Medulla oblongata (tissue), 1 donor: ENCODE measurements at regions not wholly inside any gene's neighbourhood (a gene's known extent, or its start where the extent isn't known, plus 50 kb on each side); places are given as distances from the start of the nearest gene placed in this dataset.

Source experiments
- DNase-seq: peaks from one replicate; pipeline ENCODE4 v3.0.0-alpha.2; 2015; ENCODE audit errors: extremely low spot score

- DNase-seq: no peak
Observed at GRCh38 chr6:120632975-120633374, 701.3 kb downstream of the TBC1D32 start.

DNA sequence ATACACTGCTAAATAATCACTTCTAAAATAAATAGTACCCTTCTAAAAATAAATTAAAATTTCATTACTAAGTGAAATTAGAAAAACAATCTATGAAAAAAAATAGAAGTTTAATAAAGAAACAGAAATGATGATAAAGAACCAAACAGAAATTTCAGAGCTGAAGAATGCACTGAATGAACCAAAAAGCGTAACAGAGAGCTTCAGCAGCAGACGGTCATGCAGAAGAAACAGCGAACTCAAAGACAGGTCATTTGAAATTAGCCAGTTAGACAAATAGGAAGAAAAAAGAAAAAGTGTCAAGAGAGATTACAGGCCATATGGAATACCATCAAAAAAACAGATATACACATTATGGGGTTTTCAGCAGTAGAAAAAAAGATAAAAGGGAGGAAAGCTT, 706.7 kb downstream of the TBC1D32 start:
- no peak for DNase-seq

DNA sequence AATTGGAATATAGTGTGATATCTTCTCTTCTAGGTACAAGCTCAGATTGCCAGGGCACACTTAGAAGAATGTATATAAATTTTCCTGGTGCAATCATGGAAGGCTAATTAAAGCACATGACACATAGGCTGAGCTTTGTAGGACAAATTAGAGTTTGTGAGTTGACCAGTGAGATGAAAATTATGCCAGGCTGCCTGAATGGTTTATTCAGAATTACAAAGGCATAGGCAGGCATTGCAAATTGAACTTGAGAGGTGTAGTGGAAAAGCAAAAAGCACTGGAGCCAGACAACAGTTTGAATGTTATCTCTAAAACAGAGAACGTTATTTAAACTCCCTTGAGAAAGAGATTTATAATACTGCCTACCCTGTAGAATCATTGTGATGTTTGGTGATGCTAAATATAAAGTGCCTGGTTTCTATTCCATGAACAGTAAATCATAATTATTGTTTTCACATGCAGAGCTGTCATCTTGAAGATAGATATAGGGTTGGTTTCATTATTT, 712.1 kb downstream of the TBC1D32 start:
- DNase-seq: no peak

GRCh38 chr6:120620900-120621299, 713.4 kb downstream of the TBC1D32 start:
- no peak for DNase-seq

DNA sequence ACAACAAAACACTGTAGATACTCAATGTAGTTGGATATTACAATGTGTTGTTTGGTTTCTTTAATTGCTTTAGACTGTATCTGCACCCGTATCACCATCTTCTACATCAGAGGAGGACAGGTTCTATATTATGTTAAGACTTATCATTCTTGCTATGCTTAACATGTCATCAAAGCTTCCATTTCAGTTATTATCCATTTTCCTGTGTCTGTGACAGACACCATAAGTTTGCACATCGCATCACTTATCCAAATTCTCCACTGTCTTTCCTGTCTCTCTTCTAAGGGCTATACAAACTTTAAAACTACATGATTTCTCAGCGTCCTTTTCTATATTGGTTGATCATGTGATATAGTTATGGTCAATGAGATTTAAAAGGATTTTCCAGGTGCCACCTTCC, 719.0 kb downstream of the TBC1D32 start:
- no peak for DNase-seq

- no peak for DNase-seq
Observed at GRCh38 chr6:120614723-120615122, 719.6 kb downstream of the TBC1D32 start.

DNA sequence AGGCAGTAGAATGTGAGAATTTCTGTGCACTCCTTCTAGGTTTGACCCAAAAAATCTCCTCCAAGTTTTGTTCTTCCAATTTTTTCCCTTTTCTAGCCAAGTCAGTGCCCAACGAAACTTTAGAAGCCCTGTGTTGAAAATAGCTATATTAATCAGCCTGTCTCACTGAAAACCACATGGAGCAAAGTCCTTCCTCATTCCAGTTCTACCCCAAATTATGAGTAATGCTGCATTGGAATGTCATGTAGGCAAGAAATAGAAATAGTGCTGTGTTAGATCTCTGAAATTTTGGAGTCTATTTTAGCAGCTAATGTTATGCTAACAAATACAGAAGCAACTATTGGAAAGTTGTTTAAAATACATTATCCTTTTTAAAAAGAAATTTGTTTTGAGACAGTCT, 725.5 kb downstream of the TBC1D32 start:
- no peak for DNase-seq

- no peak for DNase-seq
Observed at GRCh38 chr6:120606743-120607142, 727.5 kb downstream of the TBC1D32 start.

DNA sequence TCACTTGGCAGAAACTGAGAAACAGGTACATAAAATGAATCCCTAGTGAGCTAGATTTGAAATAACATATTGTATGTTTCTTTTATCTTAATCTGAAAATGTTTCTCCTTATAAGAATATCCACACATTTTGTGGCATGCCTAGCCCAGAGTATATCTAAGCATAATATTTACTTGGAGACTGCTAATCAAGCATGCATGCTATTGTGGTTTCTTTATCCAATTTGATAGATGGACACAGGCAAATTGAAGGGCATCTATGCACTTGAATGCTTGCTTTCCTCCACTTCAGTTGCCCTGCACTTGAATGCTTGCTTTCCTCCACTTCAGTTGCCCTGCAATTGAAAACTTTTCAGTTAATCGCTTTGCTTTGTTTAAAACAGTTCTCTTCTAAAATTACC, 729.8 kb downstream of the TBC1D32 start:
- no peak for DNase-seq

DNA sequence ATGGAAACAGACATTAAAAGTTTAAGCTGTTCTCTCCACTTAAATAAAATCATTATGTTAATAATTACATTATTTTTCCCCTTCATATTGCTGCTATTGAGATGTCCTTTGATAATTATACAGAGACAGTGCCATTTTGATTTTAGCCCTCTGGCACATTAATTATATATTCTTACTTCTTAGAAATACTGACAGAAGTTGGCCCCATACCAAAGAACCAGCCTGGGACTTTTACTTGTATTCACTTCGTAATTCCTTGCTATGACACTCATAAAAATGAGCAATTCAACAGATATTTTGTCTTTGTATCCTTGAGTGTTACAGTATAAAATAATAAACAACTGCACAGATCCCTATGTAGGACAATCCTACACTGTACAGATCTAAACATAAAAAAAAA, 743.7 kb downstream of the TBC1D32 start:
- no peak for DNase-seq

DNA sequence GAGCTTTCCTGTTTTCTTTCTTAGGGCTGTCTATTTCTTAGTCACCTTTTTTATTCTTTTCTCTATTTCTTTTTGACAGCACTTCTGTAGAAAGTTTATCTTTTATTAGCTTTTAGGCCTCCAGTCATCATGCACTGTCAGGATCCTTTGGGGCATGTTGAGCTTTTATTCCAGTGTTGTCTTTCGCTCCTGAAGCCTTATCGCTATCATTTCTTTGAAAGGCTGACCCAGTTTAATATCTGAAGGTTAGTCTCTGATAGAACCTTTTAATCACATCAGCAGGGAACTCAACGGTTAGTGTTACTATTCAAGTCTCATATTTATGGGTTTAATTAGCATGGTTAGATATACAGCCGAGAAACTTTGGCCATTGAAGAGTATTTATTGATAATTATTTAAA, 745.9 kb downstream of the TBC1D32 start:
- no peak for DNase-seq

DNA sequence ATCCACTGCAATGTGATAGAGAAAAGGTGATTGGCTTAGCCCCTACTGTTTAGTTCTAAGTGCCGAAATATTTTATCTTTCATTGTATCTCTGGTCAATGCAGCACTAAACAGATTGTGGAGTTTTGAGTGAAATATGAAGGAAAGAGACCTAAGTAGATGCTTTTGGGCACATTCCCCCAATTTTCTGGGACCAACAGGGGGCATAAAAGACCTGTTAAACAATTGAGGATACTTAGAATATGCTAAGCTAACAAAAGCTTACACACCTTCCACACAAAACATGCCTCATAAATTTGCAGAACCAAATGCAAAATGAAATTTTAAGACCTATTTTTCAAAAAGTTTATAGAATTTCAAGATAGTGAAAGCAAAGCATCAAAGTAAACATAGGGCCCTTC, 746.9 kb downstream of the TBC1D32 start:
- DNase-seq: no peak

DNA sequence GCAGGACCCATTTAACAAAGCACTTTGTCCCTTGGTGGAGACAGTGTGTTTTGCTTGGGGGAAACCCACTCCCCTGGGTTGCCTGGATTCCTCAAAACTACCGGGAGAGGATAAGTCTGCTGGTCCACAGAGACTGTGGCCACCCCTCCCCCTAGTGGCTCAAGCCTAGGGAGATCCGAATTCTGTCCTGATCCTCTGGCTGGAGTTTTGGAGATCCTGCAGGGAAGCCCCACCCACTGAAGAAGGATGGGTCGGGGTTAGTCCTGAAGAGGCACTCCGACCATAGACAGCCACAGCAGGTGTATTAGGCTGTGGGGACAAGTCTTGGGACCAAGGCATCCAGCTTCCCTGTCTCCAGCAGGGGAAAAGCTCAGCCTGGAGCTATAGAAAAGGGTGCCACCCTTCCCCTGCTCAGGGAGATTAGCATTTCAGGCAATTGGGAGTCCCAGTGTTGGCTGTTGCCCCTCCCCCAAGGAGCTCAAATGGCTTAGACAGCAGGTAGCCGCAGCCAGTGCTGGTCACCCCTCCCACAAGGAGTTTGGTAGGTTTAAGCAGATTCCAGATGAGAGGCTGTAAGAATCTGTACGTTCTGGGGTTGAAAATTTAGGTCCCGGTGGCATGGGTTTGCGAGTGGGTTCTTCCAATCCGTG, 750.0 kb downstream of the TBC1D32 start:
- DNase-seq: no peak

DNA sequence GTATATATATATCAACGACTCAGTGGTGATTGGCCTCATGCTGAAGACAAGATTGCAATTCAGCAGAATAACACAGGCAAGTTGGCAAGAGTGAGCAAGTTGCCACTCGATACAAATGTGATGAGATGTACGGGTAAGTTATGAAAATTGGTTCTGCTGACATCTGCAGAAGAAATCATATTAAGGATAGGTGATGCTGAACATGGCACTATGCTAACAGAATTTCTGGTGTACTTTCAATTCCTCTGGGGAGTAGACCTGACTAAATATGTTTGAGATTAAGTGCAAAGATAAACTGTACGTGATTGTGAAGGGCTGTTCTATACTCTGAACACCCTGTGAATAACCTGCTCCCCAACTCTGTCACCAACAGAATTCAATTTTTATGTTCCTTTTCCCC, 758.2 kb downstream of the TBC1D32 start:
- no peak for DNase-seq

GRCh38 chr6:120569714-120570113, 764.6 kb downstream of the TBC1D32 start:
- DNase-seq: no peak

DNA sequence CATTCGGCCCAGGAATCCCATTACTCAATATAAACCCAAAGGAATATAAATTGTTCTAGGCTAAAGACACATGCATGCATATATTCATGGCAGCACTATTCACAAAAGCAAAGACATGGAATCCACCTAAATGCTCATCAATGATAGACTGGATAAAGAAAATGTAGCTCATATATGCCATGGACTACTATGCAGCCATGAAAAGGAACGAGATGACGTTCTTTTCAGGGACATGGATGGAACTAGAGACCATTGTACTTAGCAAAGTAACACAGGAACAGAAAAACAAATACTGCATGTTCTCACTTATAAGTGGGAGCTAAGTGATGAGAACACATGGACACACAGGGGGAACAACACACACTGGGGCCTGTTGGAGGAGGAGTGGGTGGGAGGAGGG, 769.5 kb downstream of the TBC1D32 start:
- DNase-seq: no peak

GRCh38 chr6:120558294-120558693, 776.0 kb downstream of the TBC1D32 start:
- no peak for DNase-seq

DNA sequence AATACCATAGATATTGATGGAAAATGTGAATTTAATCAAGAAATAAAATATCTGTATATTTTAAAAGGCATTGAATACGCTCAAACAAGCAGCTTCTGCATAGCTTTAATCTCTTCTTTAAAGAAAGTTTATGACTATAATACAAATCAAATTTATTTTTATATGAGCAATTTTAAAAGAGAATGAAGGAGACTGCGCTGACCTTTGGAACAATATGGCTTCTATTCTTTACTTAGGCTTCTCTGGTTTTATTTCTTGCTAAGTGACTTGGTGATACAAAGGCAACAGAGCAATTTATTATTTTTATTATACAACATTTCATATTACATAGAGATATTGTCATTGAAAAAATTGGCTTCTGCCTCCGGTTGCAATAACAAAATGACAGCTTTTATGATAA, 776.7 kb downstream of the TBC1D32 start:
- DNase-seq: no peak

- DNase-seq: no peak
Observed at GRCh38 chr6:120556491-120556890, 777.8 kb downstream of the TBC1D32 start.

DNA sequence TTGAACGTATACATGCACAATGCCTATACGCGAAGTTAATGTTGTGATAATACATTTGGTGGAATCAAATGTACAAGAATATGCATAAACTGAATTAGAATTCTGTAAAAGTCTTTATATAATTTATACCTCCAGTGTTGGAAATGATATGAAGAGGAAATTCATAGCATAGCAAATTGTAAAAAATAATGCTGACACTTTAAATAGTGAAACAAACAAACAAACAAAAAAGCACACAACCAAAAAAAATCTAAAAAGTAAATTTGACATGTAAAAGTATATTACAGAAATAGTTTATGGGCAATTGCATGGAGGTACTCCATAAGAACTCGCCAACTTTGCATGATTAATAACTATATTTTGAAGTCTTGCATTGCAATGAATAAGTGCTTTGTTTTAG, 780.9 kb downstream of the TBC1D32 start:
- DNase-seq: no peak

- DNase-seq: no peak
Observed at GRCh38 chr6:120545353-120545752, 788.9 kb downstream of the TBC1D32 start.

DNA sequence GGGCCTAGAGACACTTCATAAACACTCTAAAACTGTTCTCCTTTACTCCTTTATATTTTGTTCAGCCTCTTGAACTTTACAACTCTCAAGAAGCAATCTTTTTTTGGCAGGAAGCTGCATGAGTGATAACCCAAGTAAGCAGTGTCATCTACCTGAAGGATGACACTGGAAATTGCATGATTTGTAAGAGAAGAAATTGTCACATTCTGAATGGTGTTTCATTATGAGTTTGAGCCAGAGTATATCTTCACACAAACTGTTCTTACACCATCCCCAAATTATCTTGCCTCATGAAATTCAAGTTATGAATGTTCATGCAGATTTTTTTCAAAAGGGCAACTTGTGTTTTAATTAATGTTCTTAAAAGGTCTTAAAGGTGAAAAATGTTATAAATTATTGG, 799.3 kb downstream of the TBC1D32 start:
- DNase-seq: no peak

- no peak for DNase-seq
Observed at GRCh38 chr6:120526576-120526975, 807.7 kb downstream of the TBC1D32 start.

GRCh38 chr6:120514544-120514943, 819.7 kb downstream of the TBC1D32 start:
- no peak for DNase-seq
